Heart left ventricle (tissue), 13 donors: ENCODE measurements at regions not wholly inside any gene's neighbourhood (a gene's known extent, or its start where the extent isn't known, plus 50 kb on each side); places are given as distances from the start of the nearest gene placed in this dataset.

Experiments
- CTCF ChIP-seq, 12 donors: fragments of 200-600 bp; sonication (generic) in 4 of 12; IDR thresholded peaks; one replicate each; pipeline versions ENCODE4 v1.5.0 to v1.8.0; 2018 to 2022; ENCODE audit warnings: antibody characterized with exemption in 12 of 12, mild to moderate bottlenecking in 5 of 12
- POLR2A ChIP-seq, 2 donors: fragments of 450-650 bp; IDR thresholded peaks; one replicate each; pipeline ENCODE4 v1.6.1; 2017; ENCODE audit warnings: antibody characterized with exemption in 2 of 2, mild to moderate bottlenecking in 2 of 2, moderate library complexity in 2 of 2
- donor health status: ischemic (EF 13 %, LVEDD 7.1; RV severe dilation, severe dysfunction).
- donor health status: DM: no; HTN: yes; CAD: no.
- donor health status: DM: no; HTN: no; CAD: no.
- donor health status: ischemic (EF 25% LVEDD 6.9; RV normal size, moderate dysfunction).
- donor health status: ischemic (EF 25% LVEDD 5.7; RV mildly dilated, moderate dysfunction).
- donor health status: ischemic (EF 35%, LVEDD 5.7; RV mildly dilated, moderate dysfunction).
- donor health status: nonischemic (EF 11% LVEDD 7.7; RV severe dilation, severe dysfunction).
- donor health status: DM: yes; HTN: yes; CAD: no.
- donor health status: PGD.
- donor health status: ischemic (EF 29% LVEDD 5.4; RV normal size, mild dysfunction).
- donor health status: nonischemic (EF 23%, LVEDD 6.1; RV moderate dilation, normal function).

- TF ChIP-seq CTCF (IDR thresholded peaks at IDR 0.05) (no peak), POLR2A (IDR thresholded peaks at IDR 0.05) (no peak)
These were observed 59.3 kb upstream of the SLC4A10 start for GRCh38 chr2:161564906-161565305.
